ENCODE measurements at regions not wholly inside any gene's neighbourhood (a gene's known extent, or its start where the extent isn't known, plus 50 kb on each side); places are given as distances from the start of the nearest gene placed in this dataset.
"Not testable (repeated sequence)": the region's sequence is repeated elsewhere in the genome, so short reads cannot be mapped to it uniquely, and the experiment has no call there.

- H3K27me3 Mint-ChIP-seq (ENCODE audit: low read depth), result no peaks in the 10 kb centered on the region
- no peak for DNase-seq (ENCODE audit: low spot score in 2 of 2, unreplicated experiment in 2 of 2)
- peaks cover 49% of the 10 kb centered on the region for H3K9me3 Mint-ChIP-seq
- peaks cover 25% of the 10 kb centered on the region for H3K36me3 Mint-ChIP-seq
- H3K4me3 Mint-ChIP-seq, result no peak overlapping the region
- no peak overlapping the region for H3K27ac Mint-ChIP-seq
- TF ChIP-seq CTCF (IDR thresholded peaks at IDR 0.05; ENCODE audit: unreplicated experiment), result no peak
- peaks cover 3% of the 10 kb centered on the region for H3K4me1 Mint-ChIP-seq
These were observed 1454.1 kb downstream of the PCDH19 start for GRCh38 chrX:98956014-98956413.

- Mint-ChIP-seq H3K4me1 (no peaks in the 10 kb centered on the region), H3K4me3 (no peak overlapping the region), H3K36me3 (peaks cover 3% of the 10 kb centered on the region), H3K27ac (no peak overlapping the region), H3K27me3 (ENCODE audit: low read depth) (no peaks in the 10 kb centered on the region), H3K9me3 (peaks cover 17% of the 10 kb centered on the region)
- DNase-seq (ENCODE audit: low spot score in 2 of 2, unreplicated experiment in 2 of 2), result no peak
- no peak for TF ChIP-seq CTCF (IDR thresholded peaks at IDR 0.05; ENCODE audit: unreplicated experiment)
These were observed 1470.6 kb downstream of the PCDH19 start for GRCh38 chrX:98939456-98939855.

GRCh38 chrX:98931216-98931615 lies 1478.9 kb downstream of the PCDH19 start:
- H3K9me3 Mint-ChIP-seq, result peaks cover 18% of the 10 kb centered on the region
- H3K4me3 Mint-ChIP-seq, result no peak overlapping the region
- H3K36me3 Mint-ChIP-seq, result peaks cover 5% of the 10 kb centered on the region
- H3K27ac Mint-ChIP-seq, result no peak overlapping the region
- H3K4me1 Mint-ChIP-seq, result peaks cover 16% of the 10 kb centered on the region
- no peaks in the 10 kb centered on the region for H3K27me3 Mint-ChIP-seq (ENCODE audit: low read depth)
- TF ChIP-seq CTCF (IDR thresholded peaks at IDR 0.05; ENCODE audit: unreplicated experiment), result no peak
- DNase-seq (ENCODE audit: low spot score in 2 of 2, unreplicated experiment in 2 of 2), result no peak

- Mint-ChIP-seq H3K27me3 (ENCODE audit: low read depth) (no peaks in the 10 kb centered on the region), H3K36me3 (peaks cover 18% of the 10 kb centered on the region), H3K4me1 (peaks cover 20% of the 10 kb centered on the region), H3K4me3 (no peak overlapping the region), H3K27ac (no peak overlapping the region), H3K9me3 (peaks cover 31% of the 10 kb centered on the region)
- TF ChIP-seq CTCF (IDR thresholded peaks at IDR 0.05; ENCODE audit: unreplicated experiment), result no peak
- no peak for DNase-seq (ENCODE audit: low spot score in 2 of 2, unreplicated experiment in 2 of 2)
These were observed 1485.6 kb downstream of the PCDH19 start for GRCh38 chrX:98924511-98924910.

GRCh38 chrX:98897191-98897590 lies 1512.9 kb downstream of the PCDH19 start:
- Mint-ChIP-seq H3K27me3 (ENCODE audit: low read depth) (no peaks in the 10 kb centered on the region), H3K9me3 (peaks cover 17% of the 10 kb centered on the region), H3K27ac (no peak overlapping the region), H3K4me3 (no peak overlapping the region), H3K4me1 (no peaks in the 10 kb centered on the region), H3K36me3 (peaks cover 6% of the 10 kb centered on the region)
- no peak for DNase-seq (ENCODE audit: low spot score in 2 of 2, unreplicated experiment in 2 of 2)
- no peak for TF ChIP-seq CTCF (IDR thresholded peaks at IDR 0.05; ENCODE audit: unreplicated experiment)

- H3K36me3 Mint-ChIP-seq, result peaks cover 11% of the 10 kb centered on the region
- not testable (repeated sequence) for H3K27me3 Mint-ChIP-seq (ENCODE audit: low read depth); H3K4me3 Mint-ChIP-seq; H3K4me1 Mint-ChIP-seq; DNase-seq (ENCODE audit: low spot score in 2 of 2, unreplicated experiment in 2 of 2); H3K27ac Mint-ChIP-seq
- peaks cover 14% of the 10 kb centered on the region for H3K9me3 Mint-ChIP-seq
These were observed 1559.4 kb downstream of the PCDH19 start for GRCh38 chrX:98850639-98851038.
